GM12878 (cell line): ENCODE measurements at regions not wholly inside any gene's neighbourhood (a gene's known extent, or its start where the extent isn't known, plus 50 kb on each side); places are given as distances from the start of the nearest gene placed in this dataset.

Experiments
- GATAD2B ChIP-seq: fragments of 450-650 bp; conservative IDR thresholded peaks from 2 replicates; pipeline ENCODE4 v1.6.1; 2017; ENCODE audit warnings: low read depth, mild to moderate bottlenecking, moderate library complexity
- HDAC6 ChIP-seq: fragments of 200-600 bp; sonication (generic); IDR thresholded peaks from one replicate; pipeline ENCODE4 v1.8.0; 2017; ENCODE audit warnings: antibody characterized with exemption; ENCODE audit not compliant: unreplicated experiment
- JUND ChIP-seq: IDR thresholded peaks from 2 replicates; pipeline ENCODE4 v1.6.1; 2012; ENCODE audit warnings: low read depth, mild to moderate bottlenecking, low read length, improper control_type of control experiment, moderate library complexity
- MXI1 ChIP-seq: fragments of 150-350 bp; IDR thresholded peaks from 2 replicates; pipeline ENCODE4 v1.6.1; 2011; ENCODE audit warnings: low read depth, mild to moderate bottlenecking, inconsistent platforms, low read length, improper control_type of control experiment
- PAX5 ChIP-seq: IDR thresholded peaks from 2 replicates; pipeline ENCODE4 v1.6.1; 2011; ENCODE audit warnings: low read depth, low read length, borderline replicate concordance
- POLR2A ChIP-seq: IDR thresholded peaks from 2 replicates; pipeline ENCODE4 v1.6.1; 2011; ENCODE audit warnings: low read depth, mild to moderate bottlenecking, low read length
- POLR2AphosphoS5 ChIP-seq: IDR thresholded peaks from 2 replicates; pipeline ENCODE4 v1.6.1; 2011; ENCODE audit warnings: mild to moderate bottlenecking, low read length, inconsistent platforms
- USF2 ChIP-seq: IDR thresholded peaks from 2 replicates; pipeline ENCODE4 v1.6.1; 2011; ENCODE audit warnings: low read depth, low read length, improper control_type of control experiment, borderline replicate concordance
- ZNF217 ChIP-seq: fragments of 450-650 bp; IDR thresholded peaks from 2 replicates; pipeline ENCODE4 v1.6.1; 2017; ENCODE audit warnings: antibody characterized with exemption, mild to moderate bottlenecking
- TF ChIP-seq, protein P1 (sequence below), 3 experiments: IDR thresholded peaks in 2 of 3; conservative IDR thresholded peaks in 1 of 3; 2 replicates each; pipeline ENCODE4 v1.5.1; 2011; ENCODE audit warnings: low read depth in 3 of 3, low read length in 3 of 3, mild to moderate bottlenecking in 3 of 3, control low read depth in 2 of 3, moderate library complexity in 2 of 3, inconsistent platforms in 1 of 3, mixed read lengths in 1 of 3; ENCODE audit not compliant: control insufficient read depth in 2 of 3, insufficient read depth in 1 of 3; ENCODE audit errors: extremely low read depth in 1 of 3
- TF ChIP-seq, protein P2 (sequence below): fragments of 450-650 bp; IDR thresholded peaks from 2 replicates; pipeline ENCODE4 v1.6.1; 2017; ENCODE audit warnings: mild to moderate bottlenecking
- TF ChIP-seq, protein P3 (sequence below): fragments of 450-650 bp; formaldehyde crosslinking; IDR thresholded peaks from 2 replicates; pipeline ENCODE4 v1.4.0; 2022; ENCODE audit warnings: mild to moderate bottlenecking, moderate library complexity
- TF ChIP-seq, protein P4 (sequence below): IDR thresholded peaks from 2 replicates; pipeline ENCODE4 v1.6.1; 2012; ENCODE audit warnings: mild to moderate bottlenecking, low read depth, low read length
- TF ChIP-seq, protein P5 (sequence below): IDR thresholded peaks from 2 replicates; pipeline ENCODE4 v1.6.1; 2012; ENCODE audit warnings: low read depth, low read length, improper control_type of control experiment

DNA sequence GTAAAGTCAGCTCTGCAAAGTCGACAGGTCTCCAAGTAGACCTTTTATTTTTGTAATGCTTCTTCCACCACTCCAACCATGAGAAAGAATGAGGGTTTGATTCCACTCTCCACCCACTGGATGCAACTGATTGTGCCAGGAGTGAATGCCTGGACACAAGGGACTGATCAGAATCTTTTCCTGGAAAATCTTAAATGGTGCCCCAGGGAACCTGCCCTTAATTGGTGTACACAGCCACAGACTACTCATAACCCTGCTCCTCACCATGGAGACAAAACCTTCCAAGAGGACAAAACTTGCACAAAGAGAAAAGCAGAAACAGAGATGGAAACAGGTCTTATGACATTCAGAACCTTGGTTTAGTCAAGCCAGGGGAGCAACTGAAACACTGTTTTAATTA lies 208.6 kb upstream of the BRINP1 start:
- no peak for TF ChIP-seq USF2
- TF ChIP-seq, protein P1, sequence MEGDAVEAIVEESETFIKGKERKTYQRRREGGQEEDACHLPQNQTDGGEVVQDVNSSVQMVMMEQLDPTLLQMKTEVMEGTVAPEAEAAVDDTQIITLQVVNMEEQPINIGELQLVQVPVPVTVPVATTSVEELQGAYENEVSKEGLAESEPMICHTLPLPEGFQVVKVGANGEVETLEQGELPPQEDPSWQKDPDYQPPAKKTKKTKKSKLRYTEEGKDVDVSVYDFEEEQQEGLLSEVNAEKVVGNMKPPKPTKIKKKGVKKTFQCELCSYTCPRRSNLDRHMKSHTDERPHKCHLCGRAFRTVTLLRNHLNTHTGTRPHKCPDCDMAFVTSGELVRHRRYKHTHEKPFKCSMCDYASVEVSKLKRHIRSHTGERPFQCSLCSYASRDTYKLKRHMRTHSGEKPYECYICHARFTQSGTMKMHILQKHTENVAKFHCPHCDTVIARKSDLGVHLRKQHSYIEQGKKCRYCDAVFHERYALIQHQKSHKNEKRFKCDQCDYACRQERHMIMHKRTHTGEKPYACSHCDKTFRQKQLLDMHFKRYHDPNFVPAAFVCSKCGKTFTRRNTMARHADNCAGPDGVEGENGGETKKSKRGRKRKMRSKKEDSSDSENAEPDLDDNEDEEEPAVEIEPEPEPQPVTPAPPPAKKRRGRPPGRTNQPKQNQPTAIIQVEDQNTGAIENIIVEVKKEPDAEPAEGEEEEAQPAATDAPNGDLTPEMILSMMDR (IDR thresholded peaks at IDR 0.05 in 2 of 3, conservative IDR thresholded peaks at IDR 0.05 in 1 of 3; ENCODE audit: control insufficient read depth in 2 of 3, extremely low read depth in 1 of 3, insufficient read depth in 1 of 3, low read depth in 3 of 3, low read length in 3 of 3) = no peak
- TF ChIP-seq, protein P2, sequence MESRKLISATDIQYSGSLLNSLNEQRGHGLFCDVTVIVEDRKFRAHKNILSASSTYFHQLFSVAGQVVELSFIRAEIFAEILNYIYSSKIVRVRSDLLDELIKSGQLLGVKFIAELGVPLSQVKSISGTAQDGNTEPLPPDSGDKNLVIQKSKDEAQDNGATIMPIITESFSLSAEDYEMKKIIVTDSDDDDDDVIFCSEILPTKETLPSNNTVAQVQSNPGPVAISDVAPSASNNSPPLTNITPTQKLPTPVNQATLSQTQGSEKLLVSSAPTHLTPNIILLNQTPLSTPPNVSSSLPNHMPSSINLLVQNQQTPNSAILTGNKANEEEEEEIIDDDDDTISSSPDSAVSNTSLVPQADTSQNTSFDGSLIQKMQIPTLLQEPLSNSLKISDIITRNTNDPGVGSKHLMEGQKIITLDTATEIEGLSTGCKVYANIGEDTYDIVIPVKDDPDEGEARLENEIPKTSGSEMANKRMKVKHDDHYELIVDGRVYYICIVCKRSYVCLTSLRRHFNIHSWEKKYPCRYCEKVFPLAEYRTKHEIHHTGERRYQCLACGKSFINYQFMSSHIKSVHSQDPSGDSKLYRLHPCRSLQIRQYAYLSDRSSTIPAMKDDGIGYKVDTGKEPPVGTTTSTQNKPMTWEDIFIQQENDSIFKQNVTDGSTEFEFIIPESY = no peak
- no peak for TF ChIP-seq JUND
- TF ChIP-seq MXI1 = no peak
- TF ChIP-seq POLR2AphosphoS5 = no peak
- no peak for TF ChIP-seq POLR2A
- TF ChIP-seq HDAC6 = no peak
- TF ChIP-seq PAX5 = no peak
- TF ChIP-seq, protein P3, sequence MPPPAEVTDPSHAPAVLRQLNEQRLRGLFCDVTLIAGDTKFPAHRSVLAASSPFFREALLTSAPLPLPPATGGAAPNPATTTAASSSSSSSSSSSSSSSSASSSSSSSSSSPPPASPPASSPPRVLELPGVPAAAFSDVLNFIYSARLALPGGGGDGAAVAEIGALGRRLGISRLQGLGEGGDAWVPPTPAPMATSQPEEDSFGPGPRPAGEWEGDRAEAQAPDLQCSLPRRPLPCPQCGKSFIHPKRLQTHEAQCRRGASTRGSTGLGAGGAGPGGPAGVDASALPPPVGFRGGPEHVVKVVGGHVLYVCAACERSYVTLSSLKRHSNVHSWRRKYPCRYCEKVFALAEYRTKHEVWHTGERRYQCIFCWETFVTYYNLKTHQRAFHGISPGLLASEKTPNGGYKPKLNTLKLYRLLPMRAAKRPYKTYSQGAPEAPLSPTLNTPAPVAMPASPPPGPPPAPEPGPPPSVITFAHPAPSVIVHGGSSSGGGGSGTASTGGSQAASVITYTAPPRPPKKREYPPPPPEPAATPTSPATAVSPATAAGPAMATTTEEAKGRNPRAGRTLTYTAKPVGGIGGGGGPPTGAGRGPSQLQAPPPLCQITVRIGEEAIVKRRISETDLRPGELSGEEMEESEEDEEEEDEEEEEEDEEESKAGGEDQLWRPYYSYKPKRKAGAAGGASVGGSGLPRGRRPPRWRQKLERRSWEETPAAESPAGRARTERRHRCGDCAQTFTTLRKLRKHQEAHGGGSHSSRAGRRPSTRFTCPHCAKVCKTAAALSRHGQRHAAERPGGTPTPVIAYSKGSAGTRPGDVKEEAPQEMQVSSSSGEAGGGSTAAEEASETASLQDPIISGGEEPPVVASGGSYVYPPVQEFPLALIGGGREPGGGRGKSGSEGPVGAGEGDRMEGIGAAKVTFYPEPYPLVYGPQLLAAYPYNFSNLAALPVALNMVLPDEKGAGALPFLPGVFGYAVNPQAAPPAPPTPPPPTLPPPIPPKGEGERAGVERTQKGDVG (CRISPR knock-in tag) = no peak
- no peak for TF ChIP-seq ZNF217
- TF ChIP-seq, protein P4, sequence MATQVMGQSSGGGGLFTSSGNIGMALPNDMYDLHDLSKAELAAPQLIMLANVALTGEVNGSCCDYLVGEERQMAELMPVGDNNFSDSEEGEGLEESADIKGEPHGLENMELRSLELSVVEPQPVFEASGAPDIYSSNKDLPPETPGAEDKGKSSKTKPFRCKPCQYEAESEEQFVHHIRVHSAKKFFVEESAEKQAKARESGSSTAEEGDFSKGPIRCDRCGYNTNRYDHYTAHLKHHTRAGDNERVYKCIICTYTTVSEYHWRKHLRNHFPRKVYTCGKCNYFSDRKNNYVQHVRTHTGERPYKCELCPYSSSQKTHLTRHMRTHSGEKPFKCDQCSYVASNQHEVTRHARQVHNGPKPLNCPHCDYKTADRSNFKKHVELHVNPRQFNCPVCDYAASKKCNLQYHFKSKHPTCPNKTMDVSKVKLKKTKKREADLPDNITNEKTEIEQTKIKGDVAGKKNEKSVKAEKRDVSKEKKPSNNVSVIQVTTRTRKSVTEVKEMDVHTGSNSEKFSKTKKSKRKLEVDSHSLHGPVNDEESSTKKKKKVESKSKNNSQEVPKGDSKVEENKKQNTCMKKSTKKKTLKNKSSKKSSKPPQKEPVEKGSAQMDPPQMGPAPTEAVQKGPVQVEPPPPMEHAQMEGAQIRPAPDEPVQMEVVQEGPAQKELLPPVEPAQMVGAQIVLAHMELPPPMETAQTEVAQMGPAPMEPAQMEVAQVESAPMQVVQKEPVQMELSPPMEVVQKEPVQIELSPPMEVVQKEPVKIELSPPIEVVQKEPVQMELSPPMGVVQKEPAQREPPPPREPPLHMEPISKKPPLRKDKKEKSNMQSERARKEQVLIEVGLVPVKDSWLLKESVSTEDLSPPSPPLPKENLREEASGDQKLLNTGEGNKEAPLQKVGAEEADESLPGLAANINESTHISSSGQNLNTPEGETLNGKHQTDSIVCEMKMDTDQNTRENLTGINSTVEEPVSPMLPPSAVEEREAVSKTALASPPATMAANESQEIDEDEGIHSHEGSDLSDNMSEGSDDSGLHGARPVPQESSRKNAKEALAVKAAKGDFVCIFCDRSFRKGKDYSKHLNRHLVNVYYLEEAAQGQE = no peak
- TF ChIP-seq, protein P5, sequence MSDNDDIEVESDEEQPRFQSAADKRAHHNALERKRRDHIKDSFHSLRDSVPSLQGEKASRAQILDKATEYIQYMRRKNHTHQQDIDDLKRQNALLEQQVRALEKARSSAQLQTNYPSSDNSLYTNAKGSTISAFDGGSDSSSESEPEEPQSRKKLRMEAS = no peak
- no peak for TF ChIP-seq GATAD2B
